GM18499 (cell line): ENCODE measurements at regions not wholly inside any gene's neighbourhood (a gene's known extent, or its start where the extent isn't known, plus 50 kb on each side); places are given as distances from the start of the nearest gene placed in this dataset.
A peak's percentile ranks its signal among the peaks of the same experiment; 100 is the strongest.

Experiments used
- ATAC-seq: cut with Tn5 transposase; IDR thresholded peaks from one replicate; pipeline ENCODE4 v1.9.1; 2021; ENCODE audit warnings: moderate number of reproducible peaks; ENCODE audit not compliant: insufficient read depth, unreplicated experiment

DNA sequence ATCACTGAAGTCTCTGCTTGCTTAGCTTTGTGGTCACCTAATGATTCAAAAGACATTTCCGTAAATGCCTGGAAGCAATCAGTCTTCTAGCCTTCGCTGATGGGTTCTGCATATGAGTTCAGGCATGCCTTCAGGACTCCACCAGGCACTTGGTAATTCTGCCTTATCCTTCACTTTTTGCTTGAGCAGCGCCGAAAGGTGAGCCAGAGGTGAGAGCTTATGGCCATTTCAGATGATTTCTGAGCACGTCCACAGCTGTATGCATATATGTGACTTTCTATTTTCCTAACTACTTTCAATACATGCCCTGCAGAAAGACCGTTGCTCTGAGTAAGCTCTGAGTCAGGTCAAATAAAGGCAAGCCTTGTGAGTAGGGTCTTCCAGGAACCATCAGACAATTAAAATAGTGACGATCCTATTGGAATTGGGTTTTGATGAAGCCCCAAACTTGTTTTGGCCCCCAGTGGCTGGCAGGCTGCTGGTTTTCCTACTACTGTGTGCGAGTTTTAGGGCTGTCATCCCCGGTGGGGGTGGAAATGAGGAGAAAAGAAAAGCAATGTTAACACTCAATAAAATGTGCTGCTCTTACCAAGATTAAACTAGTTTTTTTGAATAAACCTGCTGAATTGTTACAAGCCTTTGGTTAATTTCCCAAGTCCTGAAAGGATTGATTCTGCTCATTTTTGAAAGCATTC lies 154.4 kb upstream of the AKR1E2 start:
- no peak for ATAC-seq

DNA sequence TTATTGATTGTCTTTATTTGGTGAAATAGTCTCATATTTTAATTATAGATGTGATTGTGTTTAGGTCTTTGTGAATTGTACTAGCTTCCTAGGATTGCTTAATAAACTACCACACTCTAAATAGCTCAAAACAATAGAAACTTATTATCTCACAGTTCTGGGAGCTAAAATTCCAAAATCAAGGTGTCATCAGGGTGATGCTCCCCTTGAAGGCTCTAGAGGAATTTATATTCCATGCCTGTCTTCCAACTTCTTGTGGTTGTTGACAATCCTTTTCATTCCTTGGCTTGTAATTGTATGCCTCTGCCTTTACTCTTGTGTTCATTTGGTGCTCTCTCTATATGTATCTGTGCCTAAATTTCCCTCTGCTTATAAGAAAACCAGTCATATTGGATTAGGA lies 155.3 kb upstream of the AKR1E2 start:
- no peak for ATAC-seq

DNA sequence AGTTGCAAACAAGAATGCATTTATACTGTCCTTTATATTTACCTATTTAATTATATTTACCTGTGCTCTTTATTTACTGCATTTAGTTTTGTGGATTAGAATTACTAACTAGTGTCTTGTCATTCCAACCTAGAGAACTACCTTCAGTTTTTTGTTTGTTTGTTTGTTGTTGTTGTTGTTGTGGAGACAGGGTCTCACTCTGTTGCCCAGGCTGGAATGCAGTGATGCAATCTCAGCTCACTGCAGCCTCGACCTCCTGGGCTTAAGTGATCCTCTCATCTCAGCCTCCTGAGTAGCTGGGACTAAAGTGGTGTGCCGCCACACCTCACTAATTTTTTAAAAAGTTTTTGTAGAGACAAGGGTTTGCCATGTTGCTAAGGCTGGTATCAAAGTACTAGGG lies 156.4 kb upstream of the AKR1E2 start:
- ATAC-seq = no peak

DNA sequence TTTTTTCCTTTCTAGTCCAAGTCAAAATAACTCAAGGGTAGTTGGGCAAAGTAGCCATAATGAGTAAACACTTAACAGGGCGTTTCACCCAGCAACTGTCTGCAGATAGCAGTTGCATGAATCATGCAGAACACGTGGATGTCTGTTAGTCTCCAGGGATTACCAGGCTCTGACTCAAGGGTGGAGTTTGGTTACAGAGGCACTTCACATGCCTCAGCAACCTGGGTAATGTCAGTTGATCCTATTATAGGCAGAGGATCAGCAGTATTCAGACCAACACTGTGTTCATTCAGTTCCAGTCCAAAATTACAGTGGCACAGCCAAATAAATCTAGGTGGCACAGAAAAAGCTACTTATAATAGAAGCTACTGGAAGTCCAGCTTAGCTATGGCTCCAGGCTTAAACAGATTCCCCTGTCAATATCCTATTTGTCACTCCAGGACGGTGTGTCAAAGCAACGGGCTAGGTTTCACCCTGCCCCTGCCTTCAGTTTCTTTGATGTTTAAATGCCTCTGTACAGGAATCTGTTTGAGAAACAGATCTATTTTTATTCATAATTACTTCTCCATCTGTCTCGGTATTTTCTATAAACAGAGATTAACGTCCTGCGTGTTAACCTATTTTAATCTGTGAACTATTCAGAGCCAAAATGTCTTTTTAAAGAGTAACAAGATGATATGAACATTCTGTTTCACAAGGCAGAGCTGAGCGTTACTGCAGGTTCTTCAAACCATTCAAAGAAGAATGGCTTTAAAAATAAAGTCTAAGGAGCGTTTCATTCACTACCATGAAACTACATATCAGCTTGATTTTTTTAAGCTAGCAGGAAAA lies 162.6 kb upstream of the AKR1E2 start:
- peak; percentile 97 for ATAC-seq

DNA sequence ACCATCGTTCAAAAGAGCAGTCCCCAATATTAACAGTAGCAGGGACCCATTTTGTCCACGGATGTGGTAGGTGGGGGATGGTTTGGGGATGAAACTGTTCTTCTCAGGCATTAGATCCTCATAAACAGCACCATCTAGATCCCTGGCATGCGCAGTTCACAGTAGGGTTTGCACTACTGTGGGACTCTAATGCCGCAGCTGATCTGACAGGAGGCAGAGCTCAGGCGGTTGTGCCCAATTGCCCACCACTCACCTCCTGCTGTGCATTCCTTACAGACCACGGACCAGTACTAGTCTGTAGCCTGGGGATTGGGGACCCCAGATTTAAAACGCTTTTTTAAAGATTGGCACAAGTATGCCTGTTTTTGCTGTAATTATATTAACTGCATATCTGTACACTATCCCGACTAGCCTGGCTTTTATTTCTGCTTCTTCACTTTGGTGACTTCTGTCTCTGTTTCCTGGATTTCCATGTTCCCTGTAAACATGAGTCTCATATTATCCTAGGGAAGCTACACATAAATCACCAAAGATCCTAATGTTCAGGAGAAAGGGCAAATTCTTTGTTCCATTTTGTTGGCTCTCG lies 163.3 kb upstream of the AKR1E2 start:
- no peak for ATAC-seq

DNA sequence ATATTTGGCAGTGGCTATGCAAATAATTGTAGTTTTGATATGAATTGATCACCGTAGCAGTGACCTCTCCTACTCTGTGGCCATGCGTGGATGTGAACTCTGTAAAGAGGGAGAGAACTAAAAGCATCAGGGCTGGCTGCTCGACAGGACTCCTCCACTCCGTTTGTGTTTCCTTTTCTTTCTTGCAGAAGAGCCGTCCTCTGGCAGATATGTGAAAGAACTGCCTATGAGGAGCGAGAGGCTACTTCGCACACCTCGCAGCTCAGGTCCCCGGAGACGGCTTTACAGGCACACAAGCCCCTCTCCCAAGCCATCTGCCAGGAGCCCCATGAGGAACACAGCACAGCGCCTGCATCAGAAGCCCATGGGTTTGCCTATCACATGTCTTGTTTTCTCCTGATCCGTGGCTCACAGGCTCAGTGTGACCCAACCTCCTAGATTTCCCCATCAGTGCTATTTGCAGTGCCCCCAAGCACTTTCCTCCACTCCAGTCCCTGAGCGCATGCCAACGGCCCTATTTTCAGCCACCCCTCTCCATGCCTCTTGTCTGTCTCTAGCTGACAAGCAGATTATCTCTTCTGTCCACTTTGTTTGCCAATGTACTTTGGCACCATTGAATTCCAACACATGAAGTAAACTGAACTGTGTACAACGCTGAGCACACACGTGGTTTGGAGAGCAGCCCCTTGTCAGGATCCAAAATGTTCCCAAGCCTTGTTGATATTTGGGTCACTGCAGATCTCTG lies 164.3 kb upstream of the AKR1E2 start:
- no peak for ATAC-seq

DNA sequence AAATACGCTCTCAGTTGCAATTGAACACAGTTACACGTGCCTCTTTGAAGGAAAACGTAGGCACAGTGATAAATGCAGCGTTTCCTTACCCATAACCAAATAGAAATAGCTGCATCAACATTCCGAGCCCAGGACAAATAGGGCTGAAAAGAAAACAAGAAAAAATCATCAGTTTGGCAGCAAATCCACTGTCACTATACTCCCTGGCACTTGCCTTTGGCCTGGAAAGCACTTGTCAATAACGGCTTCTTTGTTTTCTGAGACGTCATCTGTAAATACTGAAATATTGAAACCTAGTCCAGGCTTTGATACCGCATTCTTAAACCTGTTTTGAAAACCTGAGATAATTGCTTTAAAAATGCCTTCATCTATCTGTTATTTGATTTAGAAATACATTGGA lies 167.2 kb upstream of the AKR1E2 start:
- ATAC-seq = no peak

DNA sequence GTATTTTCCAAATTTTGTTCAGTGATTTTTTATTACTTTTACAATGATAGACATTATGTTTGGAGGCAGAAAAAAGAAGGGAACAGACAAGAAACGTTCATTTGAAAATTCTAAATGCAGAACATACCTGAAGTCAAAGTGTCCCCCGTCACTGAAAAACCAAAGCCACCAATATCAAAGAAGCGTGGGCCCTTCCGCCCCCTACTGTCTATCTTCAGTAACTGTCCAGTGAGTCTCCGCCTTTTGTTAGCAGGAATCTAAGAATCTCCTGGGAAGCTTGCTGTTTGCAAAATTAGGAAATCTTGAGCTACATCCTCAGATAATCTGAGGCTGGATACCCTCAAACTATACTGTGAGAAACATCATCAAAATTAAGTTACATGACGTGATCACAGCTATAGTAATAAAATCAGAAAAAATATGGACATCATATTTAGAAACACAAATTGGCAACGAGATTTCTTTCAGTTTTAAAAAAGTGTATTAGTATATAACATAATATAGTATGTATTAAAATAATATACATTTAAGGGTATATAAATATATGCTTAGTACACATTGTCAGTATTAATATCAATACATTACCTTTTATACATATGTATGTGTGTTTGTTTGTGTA lies 169.3 kb upstream of the AKR1E2 start:
- no peak for ATAC-seq

DNA sequence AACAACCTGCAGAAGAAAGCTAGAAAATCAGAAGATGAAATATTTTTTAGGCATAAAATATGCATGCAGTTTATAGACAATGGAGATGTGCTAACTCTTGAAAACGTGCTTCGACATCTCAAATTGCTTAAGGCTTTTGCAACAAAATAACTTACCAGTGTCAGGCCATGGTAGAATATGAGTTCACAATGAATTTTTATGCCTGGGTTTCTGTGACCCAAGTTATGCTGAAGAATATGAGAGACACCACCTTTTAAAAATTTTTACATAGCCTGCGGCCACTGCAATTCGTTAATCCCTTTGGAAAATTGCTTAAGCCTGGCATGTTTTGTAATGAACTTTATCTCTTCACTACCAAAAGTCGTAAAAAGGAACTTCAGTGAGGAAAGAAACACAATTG lies 170.1 kb upstream of the AKR1E2 start:
- ATAC-seq = no peak

DNA sequence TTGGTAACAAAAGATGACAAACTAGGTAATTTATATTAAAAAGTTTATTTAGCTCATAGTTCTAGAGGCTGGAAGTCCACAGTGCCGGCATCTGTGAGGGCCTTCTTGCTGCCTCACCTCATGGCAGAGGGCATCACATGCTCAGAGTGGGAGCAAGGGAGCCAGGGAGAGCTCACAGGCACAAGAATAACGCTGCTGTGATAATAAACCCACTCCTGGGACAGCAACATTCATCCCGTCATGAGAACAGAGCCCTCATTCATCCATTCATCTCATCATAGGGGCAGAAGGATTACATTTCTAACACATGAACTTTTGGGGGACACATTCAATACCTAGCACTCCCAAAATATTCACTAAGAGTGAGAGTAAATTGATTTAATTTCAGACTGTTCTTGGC lies 170.6 kb upstream of the AKR1E2 start:
- no peak for ATAC-seq

DNA sequence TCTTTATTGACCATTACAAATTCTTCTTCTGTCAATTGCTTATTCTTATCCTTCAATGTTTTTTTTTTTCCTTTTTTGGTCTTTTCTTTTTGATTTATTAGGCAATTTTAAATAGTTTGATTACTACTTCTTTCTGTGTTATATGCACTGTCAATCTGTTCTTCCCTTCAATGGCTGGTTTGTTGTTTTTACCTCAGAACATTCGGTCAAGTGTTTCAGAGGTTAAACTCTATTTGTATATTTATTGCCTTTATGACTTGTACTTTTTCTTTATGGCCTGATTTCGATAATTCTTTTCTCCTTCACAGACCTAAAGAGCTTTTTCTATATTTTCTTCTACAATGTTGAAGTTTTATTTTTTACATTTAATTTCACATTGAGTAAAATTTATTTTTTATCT lies 171.5 kb upstream of the AKR1E2 start:
- no peak for ATAC-seq

DNA sequence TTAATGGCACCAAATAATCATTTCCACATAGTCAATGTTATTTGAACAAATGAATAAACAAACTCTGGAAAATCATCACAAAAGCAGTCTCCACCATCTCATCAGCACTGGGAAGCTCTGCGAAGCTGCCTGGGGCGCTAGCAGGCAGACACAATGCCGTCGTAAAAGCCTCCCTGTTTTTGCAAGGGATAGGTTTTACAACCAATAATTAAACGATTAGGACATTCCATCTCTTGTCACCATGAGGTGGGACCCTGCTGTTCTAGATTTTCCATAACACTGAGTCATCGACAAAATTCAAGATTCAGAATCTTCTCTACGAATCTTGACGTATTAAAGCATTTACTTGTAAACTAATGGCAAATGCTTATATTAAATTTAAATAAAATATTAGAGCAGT lies 172.8 kb upstream of the AKR1E2 start:
- no peak for ATAC-seq

DNA sequence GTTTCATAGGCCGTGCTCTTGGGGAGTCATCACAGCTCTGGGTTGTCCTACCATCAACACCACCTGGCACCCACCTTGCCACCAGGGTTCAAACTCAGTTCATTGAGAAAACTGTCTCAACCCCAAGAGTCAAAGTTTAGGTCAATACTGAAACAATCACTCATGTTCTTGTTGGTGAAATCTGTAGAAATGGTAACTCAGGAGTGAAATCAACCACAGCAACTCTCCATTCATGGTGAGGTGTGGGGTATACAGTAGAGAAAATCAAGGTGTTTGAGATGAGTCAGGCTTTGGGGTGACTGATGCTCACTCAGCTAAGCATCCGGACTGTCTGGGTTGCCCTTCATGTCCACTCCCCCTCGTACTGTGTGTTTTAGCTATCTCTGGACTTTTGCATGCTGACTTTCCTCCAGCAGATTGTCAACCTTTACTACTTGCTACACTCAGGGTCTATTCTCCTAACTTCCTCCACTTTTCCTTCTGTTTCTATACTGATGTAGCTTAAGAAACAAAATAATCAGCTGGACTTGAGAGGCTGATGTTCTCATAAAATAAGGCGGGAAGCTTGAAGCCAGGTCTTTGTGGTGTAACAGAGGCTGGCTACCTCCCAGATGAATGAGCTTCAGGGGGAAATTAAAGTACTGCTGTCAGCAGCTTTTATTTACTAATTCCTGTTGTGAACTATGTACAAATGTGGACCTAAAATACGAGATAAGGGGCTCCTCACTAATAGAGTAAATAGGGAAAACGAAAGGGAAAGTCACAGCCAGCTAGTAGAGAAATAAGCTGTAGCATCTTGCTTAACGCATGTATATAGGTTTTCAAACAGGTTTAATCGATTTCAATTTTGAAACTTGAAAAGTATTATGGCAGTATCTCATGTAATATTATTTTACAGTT lies 173.6 kb upstream of the AKR1E2 start:
- ATAC-seq = peak; percentile 78

DNA sequence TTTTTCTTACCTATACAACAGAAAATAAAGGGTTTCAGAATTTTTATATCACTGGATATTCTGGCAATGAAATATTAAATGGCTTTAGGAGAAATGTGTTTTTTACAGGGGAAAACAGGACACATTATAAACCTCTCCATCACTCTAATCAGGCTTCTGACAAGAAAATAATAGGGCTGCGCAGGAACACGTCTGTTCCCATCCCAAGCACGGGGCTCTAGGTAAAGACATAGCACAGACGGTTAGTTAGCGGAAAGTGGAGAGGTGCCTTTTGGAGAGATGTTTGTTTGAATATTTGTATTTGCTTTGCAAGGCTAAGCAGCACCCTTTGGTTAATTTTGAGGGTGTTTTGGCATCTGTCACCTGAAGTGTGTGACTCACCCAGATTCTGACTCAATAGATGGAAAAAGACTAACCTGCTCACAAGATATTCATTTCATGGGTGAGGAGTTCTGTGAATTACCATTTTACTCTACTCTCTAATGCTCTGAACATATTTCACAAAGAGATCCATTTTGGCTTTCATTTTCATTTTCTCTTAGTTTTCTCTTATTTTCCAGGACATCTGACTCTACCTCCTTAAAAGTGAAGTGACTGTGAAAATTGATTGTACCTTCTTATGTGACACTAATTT lies 174.5 kb upstream of the AKR1E2 start:
- no peak for ATAC-seq

DNA sequence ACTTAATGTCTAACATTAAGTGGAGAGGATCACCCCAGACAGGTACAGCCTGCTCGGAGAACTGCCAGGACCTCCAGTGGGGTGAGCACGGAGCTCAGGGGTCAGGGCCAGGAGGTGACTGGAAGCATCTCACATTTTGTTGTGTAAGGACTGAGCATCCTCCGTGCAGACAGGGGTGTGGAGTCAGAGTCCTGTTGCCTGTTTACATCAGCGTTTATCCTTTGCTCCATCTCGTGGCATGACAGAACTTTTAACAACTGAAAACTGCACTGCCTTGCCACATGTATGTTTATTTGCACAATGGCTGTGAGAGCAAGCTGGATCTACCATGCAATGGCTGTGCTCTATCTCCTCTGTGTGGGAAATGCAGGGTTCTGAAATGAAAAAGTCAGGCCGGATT lies 175.4 kb upstream of the AKR1E2 start:
- no peak for ATAC-seq

DNA sequence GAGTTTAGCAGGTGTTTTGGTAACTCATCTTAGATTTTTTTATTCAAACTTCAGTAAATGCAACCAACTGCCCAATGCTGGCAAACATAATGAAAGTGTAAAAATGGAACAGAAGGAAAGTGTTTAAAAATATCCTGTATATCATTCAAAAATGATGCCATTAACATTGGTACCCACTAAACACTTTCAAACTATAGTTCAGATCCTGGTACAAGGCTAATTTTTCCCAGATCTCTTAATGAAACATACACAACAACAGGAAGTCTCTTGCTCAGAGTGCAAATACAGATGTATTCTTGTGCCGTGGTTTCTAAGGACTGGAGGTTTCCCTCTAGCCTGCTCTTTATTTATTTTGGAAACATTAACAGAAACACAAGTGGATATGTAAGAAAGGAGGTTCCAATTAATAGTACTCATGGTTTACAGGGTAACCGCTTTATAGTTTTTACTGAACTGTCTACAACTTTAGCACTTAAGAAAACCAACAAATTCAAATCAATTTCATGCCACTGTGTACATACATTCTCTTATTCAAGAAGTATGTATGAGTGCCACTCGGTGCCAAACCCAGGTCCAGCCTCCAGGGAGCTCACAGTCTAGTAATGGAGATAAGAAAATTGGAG lies 176.0 kb upstream of the AKR1E2 start:
- no peak for ATAC-seq

DNA sequence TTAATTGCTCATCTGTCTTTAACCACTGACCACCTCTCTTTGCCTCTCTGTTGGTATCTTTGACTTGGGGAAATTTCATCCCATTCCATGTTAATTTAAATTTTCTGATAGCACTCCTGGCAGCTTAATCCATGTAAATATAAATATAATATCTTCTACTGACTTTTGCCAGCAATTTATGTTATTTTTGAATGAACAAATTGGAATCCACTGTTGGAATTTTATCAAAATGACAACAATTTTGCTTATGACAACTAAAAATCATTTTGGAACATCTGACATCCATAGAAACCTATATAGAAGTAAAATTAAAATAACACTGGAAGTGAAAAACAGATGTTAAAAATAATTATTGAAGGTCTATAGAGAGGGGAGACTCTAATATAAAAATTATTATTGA lies 176.5 kb upstream of the AKR1E2 start:
- no peak for ATAC-seq

DNA sequence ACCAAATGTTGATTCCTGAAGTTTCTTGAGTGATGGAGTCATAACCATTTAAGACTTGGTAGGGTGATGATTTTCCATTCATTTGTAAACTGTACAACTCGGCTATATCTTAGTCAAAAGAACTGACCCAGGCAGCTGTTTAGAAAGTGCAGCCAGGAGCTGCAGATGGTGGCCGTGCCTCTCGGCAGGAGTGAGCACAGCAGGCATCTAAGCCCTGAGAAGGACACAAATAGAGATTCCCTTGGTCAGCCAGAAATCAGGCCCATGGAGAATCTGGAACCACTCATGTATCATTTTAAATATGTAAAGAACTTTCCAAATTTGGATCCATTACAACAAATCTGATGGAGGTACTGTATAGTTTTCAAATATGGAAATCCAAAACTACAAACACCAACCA lies 177.0 kb upstream of the AKR1E2 start:
- ATAC-seq = no peak
